Epithelial cell of proximal tubule (primary cell): ENCODE measurements at regions not wholly inside any gene's neighbourhood (a gene's known extent, or its start where the extent isn't known, plus 50 kb on each side); places are given as distances from the start of the nearest gene placed in this dataset.

Source experiments
- DNase-seq: peaks from one replicate; pipeline ENCODE4 v3.0.0-alpha.2; 2011; ENCODE audit warnings: low read depth
- H3K4me3 ChIP-seq: 2 replicates; pipeline ENCODE4 v1.5.1; 2011; ENCODE audit warnings: low read depth, mild to moderate bottlenecking, low read length
- CTCF ChIP-seq: conservative IDR thresholded peaks from 2 replicates; pipeline ENCODE4 v1.5.1; 2012; ENCODE audit warnings: low read depth, mild to moderate bottlenecking, low read length

GRCh38 chr1:173117761-173118160 is 67.0 kb upstream of the TNFSF18 start:
- DNase-seq, result no peak
- TF ChIP-seq CTCF, result no peak
- no peak overlapping the region for H3K4me3 ChIP-seq

- TF ChIP-seq CTCF, result no peak
- no peak for DNase-seq
Observed at GRCh38 chr1:173117108-173117633, 66.4 kb upstream of the TNFSF18 start.

GRCh38 chr1:173114346-173114745 is 63.6 kb upstream of the TNFSF18 start:
- DNase-seq, result no peak
- no peak overlapping the region for H3K4me3 ChIP-seq
- TF ChIP-seq CTCF, result no peak

More at GRCh38 chr1:173117108-173117633, 66.4 kb upstream of the TNFSF18 start:
- H3K4me3 ChIP-seq, result no peak overlapping the region

- TF ChIP-seq CTCF, result no peak
- DNase-seq, result peak; percentile 82
- no peak overlapping the region for H3K4me3 ChIP-seq
Observed at GRCh38 chr1:173113015-173113741, 62.4 kb upstream of the TNFSF18 start.

GRCh38 chr1:173112129-173112528 is 61.4 kb upstream of the TNFSF18 start:
- TF ChIP-seq CTCF, result no peak

GRCh38 chr1:173107696-173108095 is 57.0 kb upstream of the TNFSF18 start:
- no peak for TF ChIP-seq CTCF
- DNase-seq, result no peak
- no peak overlapping the region for H3K4me3 ChIP-seq

More at GRCh38 chr1:173112129-173112528, 61.4 kb upstream of the TNFSF18 start:
- no peak for DNase-seq
- no peak overlapping the region for H3K4me3 ChIP-seq

GRCh38 chr1:173103006-173103405 is 52.3 kb upstream of the TNFSF18 start:
- no peak for TF ChIP-seq CTCF
- DNase-seq, result no peak
- H3K4me3 ChIP-seq, result no peak overlapping the region
